A172 (cell line): ENCODE measurements at regions not wholly inside any gene's neighbourhood (a gene's known extent, or its start where the extent isn't known, plus 50 kb on each side); places are given as distances from the start of the nearest gene placed in this dataset.

Experiments used
- DNase-seq: peaks from one replicate; pipeline ENCODE4 v3.0.0-alpha.2; 2015; ENCODE audit warnings: low spot score

- DNase-seq = no peak
These were observed 99.9 kb upstream of the ZNF32 start for GRCh38 chr10:43748560-43748959.

DNA sequence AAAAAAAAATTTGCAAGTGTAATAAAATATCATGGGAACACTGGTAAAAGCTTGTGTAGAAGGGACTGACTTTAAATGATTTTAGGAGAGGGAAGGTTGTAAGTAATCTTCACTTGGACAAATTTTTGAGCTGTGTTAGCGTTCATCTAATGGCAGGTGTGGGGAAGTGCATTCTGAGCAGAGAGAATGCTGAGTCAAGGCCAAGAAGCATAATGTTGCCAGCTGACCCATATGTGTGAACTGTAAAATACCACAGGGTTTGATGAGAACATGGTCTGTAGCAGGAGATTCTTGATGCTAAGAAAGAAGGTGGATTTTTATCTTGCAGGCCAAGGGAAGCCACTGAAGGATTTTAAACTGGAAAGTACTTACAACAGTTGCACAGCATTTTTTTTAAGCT, 98.2 kb upstream of the ZNF32 start:
- DNase-seq = no peak

GRCh38 chr10:43739161-43739560, 90.5 kb upstream of the ZNF32 start:
- DNase-seq = no peak

DNA sequence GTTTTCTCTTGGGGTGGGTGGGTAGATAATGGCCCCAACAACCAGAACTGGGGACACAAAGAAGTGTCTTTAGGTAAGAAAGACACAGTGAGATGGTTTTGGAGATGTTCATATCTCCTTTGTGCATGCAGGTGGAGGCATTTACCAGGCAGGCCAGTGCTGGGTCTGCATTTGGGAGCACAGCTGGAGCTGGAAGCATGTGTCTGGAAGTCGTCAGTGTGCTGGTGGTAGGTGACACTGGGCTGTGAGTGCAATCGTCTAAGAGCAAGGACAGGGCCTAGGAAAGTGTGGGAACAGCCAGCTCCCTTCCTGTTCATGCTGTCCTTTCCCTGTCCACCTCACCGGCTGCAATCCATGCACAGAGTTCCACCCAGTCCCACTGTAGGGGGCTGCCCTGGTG, 88.3 kb upstream of the ZNF32 start:
- no peak for DNase-seq

DNA sequence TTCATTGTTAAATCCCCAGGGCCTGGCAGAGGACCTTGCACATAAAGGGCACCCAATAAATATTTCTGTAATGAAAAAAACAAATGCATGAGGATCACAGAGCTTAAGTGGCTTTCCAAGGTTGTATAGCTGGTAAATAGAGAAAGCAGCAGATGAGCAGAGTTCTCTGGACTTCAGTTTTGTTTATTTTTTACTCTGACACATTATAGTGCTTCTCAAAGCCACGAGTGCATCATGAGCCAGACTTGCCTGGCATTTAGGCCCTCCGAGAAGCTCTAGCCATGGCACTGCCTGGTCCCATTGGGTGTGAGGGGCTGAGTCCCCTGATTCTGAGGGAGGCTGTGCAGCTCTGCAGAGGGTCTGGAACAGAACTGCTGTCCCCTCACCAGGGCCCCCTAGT, 87.2 kb upstream of the ZNF32 start:
- no peak for DNase-seq

- no peak for DNase-seq
These were observed 86.0 kb upstream of the ZNF32 start for GRCh38 chr10:43734716-43735115.

DNA sequence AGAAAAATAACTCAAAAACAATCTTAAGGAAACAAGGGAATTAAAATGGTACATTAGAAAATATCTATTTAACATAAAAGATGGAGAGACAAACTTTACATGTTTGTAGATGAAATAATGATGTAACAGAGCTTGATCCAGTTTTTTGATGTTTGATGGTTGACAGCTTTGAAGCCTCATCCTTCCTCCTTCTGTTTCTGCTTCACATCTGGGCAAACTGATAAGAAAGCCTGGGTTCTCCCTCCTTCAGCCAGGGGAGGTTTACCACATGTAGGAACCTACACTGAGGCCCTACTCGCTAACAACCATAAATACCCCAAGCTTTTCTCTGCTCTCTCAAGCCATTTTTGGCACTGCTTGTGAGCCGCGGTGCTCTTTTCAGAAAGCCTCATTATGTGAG, 82.8 kb upstream of the ZNF32 start:
- no peak for DNase-seq

- DNase-seq = no peak
These were observed 79.7 kb upstream of the ZNF32 start for GRCh38 chr10:43728425-43728824.

DNA sequence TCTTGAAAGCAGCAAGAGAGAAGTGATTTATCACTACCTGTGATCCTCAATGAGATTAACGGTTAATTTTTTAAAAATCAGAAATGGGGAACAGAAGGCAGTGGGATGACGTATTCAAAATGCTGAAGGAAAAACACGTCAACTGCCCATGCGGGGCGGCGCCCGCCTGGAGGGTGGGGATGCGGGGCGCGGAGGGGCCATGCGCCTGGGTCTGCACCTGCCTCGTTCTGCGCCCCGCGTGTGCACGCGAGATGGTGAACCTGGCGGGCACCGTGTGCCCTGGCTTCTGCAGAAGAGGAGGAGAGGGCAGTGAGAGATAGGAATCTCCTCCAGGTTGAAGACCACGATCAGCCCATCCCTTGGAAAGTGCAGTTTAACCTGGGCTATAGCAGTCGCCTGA, 79.3 kb upstream of the ZNF32 start:
- no peak for DNase-seq

DNA sequence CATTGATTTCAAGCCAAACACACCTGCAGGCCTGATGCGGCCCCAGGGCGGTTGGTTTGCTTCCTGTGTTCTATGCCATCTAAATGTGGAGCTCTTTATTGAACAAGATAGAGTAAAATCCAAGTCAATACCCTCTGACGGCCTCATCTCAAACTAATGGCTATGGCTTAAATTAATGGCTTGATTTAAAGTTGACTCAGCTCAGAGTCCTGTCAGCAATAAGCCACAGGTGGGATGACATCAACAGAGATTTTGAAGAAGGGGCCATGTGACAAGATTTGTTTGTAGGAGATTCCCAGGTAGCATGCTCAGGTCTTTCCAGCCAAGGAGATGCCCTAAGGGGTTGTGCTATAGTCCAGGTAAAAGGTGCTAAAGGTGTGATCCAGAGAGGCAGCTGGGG, 66.7 kb upstream of the ZNF32 start:
- DNase-seq = no peak

DNA sequence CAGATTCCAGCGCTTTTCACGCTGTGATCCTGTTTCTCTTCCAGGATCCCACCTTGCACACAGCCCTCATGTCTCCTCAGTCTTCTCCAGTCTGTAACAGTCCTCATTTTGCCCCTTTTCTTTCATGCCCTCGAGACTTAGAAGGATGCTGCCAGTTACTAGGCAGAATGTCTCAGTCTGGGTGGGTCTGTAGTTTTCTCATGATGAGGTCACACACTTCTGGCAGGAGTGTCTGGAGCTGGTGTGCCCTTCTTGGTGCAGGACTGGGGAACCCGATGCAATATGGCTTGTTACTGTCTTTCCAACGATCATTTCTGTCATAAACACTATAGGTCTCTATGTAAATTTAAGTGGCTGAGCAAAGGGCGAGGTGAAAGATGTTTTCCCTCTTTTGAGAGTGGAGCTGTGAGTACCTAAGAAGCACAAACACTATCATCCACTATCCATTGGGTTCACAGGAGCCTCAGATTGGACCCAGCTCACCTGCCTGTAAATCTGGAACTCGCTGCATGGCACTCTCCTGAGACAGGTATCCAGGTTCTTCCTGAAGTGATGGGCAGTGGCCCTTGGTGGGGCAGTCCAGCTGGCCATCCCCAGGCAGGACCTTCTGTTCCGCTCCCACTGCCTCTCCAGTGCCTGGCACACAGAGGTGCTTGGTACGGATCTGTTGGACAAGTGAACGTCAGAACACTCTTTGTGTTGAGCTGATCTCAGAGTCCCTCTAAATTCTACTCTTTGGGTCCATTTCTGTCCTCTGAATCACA, 64.3 kb upstream of the ZNF32 start:
- DNase-seq = no peak

DNA sequence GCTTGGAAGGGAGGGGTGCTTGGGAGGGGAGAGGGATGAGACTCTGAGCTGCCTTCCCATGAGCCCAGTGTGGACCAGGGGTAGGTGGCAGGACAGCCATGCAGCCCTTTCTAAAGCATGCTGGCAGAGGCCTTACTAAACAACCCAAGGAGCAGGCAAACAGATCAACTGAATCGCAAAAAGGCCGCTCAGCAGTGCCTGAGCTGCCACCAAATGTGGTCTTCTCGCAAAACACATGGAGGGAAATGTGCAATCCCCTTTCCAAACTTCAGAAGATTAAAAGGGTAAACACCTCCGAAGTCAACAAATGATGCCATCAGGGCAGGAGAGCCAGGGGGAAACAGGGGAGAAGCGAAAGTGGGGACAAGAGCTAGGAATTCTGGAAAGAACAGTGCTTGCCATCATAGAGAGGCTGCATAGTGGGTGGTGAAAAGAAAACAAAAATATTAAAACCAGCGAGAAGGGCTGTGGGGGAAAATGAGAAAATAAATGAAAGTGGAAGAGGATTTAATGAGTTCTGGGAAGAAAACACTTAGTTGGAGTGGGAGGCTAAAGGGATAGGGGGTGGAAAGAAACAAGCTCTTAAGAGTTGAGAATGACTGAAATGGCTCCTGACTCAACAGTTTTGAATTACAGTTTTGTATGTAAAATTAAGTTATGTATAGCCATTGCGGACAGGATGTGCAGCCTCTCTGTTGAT, 62.2 kb upstream of the ZNF32 start:
- DNase-seq = no peak

- no peak for DNase-seq
These were observed 59.6 kb upstream of the ZNF32 start for GRCh38 chr10:43708262-43708661.

DNA sequence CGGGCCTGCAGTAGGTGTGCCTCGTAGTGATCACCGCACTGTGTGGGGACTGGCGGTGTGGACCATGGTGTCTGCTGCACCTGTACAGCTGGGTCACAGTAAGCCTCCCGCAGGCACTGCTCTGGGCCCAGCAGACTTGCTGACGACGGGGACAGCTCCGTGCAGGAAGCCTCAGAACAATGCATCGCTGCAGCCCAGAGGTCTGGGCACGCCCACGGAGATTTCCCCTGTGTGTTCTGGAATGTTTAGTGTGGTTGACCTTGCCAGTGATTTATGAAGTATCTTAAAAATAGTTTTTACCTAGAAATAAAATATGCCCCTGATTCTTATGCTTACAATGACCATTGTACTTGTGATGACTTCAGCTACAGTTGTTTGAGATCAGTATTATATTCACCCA, 59.1 kb upstream of the ZNF32 start:
- DNase-seq = peak; percentile 67

- no peak for DNase-seq
These were observed 57.5 kb upstream of the ZNF32 start for GRCh38 chr10:43706166-43706565.

GRCh38 chr10:43703286-43703685, 54.6 kb upstream of the ZNF32 start:
- no peak for DNase-seq

DNA sequence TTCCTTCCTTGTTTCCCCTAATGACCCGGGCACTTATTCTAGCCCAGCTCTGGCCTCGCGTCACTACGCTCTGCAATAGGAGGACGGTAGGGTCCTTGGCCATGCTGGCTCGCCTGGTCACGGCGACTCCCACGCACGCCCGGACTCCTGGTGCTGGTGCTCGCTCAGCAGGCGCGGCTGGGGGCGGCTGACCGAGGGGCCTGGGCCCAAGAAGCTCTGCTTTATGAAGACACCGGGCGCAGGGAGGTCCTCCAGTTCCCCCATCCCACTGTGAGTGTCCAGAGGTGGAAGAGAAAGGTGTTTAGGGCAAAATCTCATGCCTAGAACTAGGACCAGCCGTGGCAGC, 54.2 kb upstream of the ZNF32 start:
- DNase-seq = no peak

GRCh38 chr10:43702213-43702935, 53.7 kb upstream of the ZNF32 start:
- DNase-seq = no peak

DNA sequence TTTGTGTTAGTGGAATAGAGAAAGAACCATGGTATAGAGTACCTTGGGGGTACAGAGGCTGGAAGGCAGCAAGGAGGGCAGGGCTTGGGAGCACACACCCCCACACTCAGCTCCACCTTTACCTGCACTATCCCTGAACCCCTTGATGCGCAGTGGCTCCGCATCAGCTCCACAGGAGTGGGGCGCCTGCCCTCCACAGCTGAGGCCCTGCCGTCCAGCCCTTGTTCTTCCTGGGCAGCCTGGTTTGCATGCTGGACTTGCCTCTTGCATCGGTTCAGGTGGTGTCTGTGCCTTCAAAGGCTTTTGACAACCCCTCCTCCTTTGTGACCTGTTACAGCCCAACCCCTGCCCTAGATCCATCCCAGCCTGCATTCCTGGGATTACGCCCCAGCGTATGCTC, 52.6 kb upstream of the ZNF32 start:
- no peak for DNase-seq

DNA sequence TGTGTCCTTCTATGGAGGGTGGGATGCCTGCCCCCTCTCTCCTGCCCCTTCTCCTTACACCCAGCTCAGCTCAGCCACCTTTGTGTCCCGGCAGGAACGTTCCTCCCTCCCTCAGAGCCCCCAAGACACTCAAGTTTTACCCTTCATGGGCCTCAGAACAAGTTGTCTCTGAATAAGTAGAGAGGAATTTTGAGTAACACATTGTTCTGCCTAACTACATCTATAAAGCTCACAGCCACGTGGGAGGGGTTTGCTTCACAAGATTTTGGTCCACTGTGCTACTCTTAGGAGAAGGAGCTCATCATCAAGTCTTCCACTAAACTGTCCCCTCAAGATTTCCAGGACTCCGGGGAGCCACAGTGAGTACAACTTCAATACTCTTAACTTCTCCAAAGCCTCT, 51.6 kb upstream of the ZNF32 start:
- DNase-seq = no peak

- DNase-seq = no peak
These were observed 50.8 kb upstream of the ZNF32 start for GRCh38 chr10:43699516-43699915.
